IMR-90 (cell line): ENCODE measurements at regions not wholly inside any gene's neighbourhood (a gene's known extent, or its start where the extent isn't known, plus 50 kb on each side); places are given as distances from the start of the nearest gene placed in this dataset.

Experiments
- ATAC-seq: fragments of 200-7000 bp; cut with Tn5 transposase; 2 replicates; pipeline ENCODE4 v1.9.1; 2020; ENCODE audit warnings: low read depth, mild to moderate bottlenecking, moderate library complexity
- BruUV-seq: library from RNA; stranded (reverse); fragments of 400-500 nt; replicated peaks from 2 replicates; lab custom pipeline; 2021; lab: Mats Ljungman, UMichigan
- CTCF ChIA-PET: fragments of 300-600 bp; formaldehyde crosslinking; extraction: SDS; loops from one replicate; lab custom pipeline; 2021; ENCODE audit warnings: antibody characterized with exemption; lab: Yijun Ruan, JAX
- POLR2A ChIA-PET: fragments of 300-600 bp; sonication (Branson Sonifier 250); formaldehyde crosslinking; loops from one replicate; lab custom pipeline; 2022; ENCODE audit warnings: antibody characterized with exemption; ENCODE audit not compliant: unreplicated experiment; lab: Charles Lee
- DNase-seq: peaks from one replicate; pipeline ENCODE4 v3.0.0; 2013
- H2AFZ ChIP-seq: replicated peaks from 2 replicates; pipeline ENCODE3; 2013; ENCODE audit warnings: low read length, mild to moderate bottlenecking; ENCODE audit not compliant: poor library complexity
- H2AK5ac ChIP-seq: 2 replicates; pipeline ENCODE4 v1.6.1; 2013; ENCODE audit warnings: low read depth, low read length, inconsistent platforms
- H2AK9ac ChIP-seq: replicated peaks from 2 replicates; pipeline ENCODE3; 2013; ENCODE audit warnings: mild to moderate bottlenecking, low read depth, low read length, moderate library complexity; ENCODE audit not compliant: poor library complexity
- H2BK120ac ChIP-seq: 2 replicates; pipeline ENCODE4 v1.6.1; 2013; ENCODE audit warnings: low read depth, low read length, inconsistent platforms
- H2BK15ac ChIP-seq: 3 replicates; pipeline ENCODE4 v1.6.1; 2013; ENCODE audit warnings: low read depth, low read length, inconsistent platforms
- H2BK20ac ChIP-seq: 2 replicates; pipeline ENCODE4 v1.6.1; 2013; ENCODE audit warnings: low read depth, mild to moderate bottlenecking, inconsistent platforms, low read length, moderate library complexity
- H2BK5ac ChIP-seq: 2 replicates; pipeline ENCODE4 v1.6.1; 2013; ENCODE audit warnings: mild to moderate bottlenecking, low read depth, low read length, inconsistent platforms; ENCODE audit not compliant: poor library complexity, severe bottlenecking
- H3K14ac ChIP-seq: replicated peaks from 2 replicates; pipeline ENCODE4 v1.6.1; 2013; ENCODE audit warnings: low read depth, low read length, inconsistent platforms
- H3K18ac ChIP-seq: 2 replicates; pipeline ENCODE4 v1.6.1; 2013; ENCODE audit warnings: low read depth, low read length, control low read depth
- H3K23ac ChIP-seq: 2 replicates; pipeline ENCODE4 v1.6.1; 2013; ENCODE audit warnings: low read depth, low read length, inconsistent platforms
- H3K27ac ChIP-seq: 2 replicates; pipeline ENCODE4 v1.5.1; 2013; ENCODE audit warnings: mild to moderate bottlenecking, control low read depth, low read length; ENCODE audit not compliant: insufficient read depth
- H3K27me3 ChIP-seq: 2 replicates; pipeline ENCODE4 v1.6.1; 2013; ENCODE audit warnings: low read length; ENCODE audit not compliant: control insufficient read depth, insufficient read depth
- H3K36me3 ChIP-seq: 2 replicates; pipeline ENCODE4 v1.6.1; 2013; ENCODE audit warnings: low read length, mixed read lengths; ENCODE audit not compliant: control insufficient read depth, insufficient read depth
- H3K4ac ChIP-seq: 2 replicates; pipeline ENCODE4 v1.6.1; 2013; ENCODE audit warnings: low read depth, low read length, inconsistent platforms
- H3K4me1 ChIP-seq: 2 replicates; pipeline ENCODE4 v1.6.1; 2013; ENCODE audit warnings: low read length, mixed read lengths; ENCODE audit not compliant: control insufficient read depth, insufficient read depth
- H3K4me2 ChIP-seq: 2 replicates; pipeline ENCODE4 v1.6.1; 2013; ENCODE audit warnings: low read depth, mild to moderate bottlenecking, control low read depth, low read length, moderate library complexity
- H3K4me3 ChIP-seq: 2 replicates; pipeline ENCODE4 v1.5.1; 2013; ENCODE audit warnings: low read depth, mild to moderate bottlenecking, control low read depth, low read length, moderate library complexity; ENCODE audit not compliant: insufficient read depth
- H3K56ac ChIP-seq: 2 replicates; pipeline ENCODE4 v1.6.1; 2013; ENCODE audit warnings: low read length, inconsistent platforms; ENCODE audit not compliant: insufficient read depth; ENCODE audit errors: extremely low read depth
- H3K79me1 ChIP-seq, 2 experiments: 2 replicates each; pipeline ENCODE4 v1.6.1; 2013; ENCODE audit warnings: low read length in 2 of 2, inconsistent platforms in 1 of 2, low read depth in 1 of 2
- H3K9ac ChIP-seq: 2 replicates; pipeline ENCODE4 v1.6.1; 2013; ENCODE audit warnings: low read depth, low read length, control low read depth
- H3K9me1 ChIP-seq: 2 replicates; pipeline ENCODE4 v1.6.1; 2013; ENCODE audit warnings: low read length, inconsistent platforms; ENCODE audit not compliant: insufficient read depth
- H3K9me3 ChIP-seq: 2 replicates; pipeline ENCODE4 v1.6.1; 2013; ENCODE audit warnings: low read length; ENCODE audit not compliant: control insufficient read depth, insufficient read depth
- H4K20me1 ChIP-seq: 2 replicates; pipeline ENCODE4 v1.6.1; 2013; ENCODE audit warnings: low read length, inconsistent platforms; ENCODE audit not compliant: insufficient read depth
- H4K5ac ChIP-seq: 2 replicates; pipeline ENCODE4 v1.6.1; 2013; ENCODE audit warnings: mild to moderate bottlenecking, low read depth, low read length, control low read depth
- H4K8ac ChIP-seq, 2 experiments: 2 replicates each; pipeline ENCODE4 v1.6.1; 2013; ENCODE audit warnings: low read depth in 2 of 2, low read length in 2 of 2, control low read depth in 1 of 2, inconsistent platforms in 1 of 2
- H4K91ac ChIP-seq: 2 replicates; pipeline ENCODE4 v1.6.1; 2013; ENCODE audit warnings: low read depth, low read length, inconsistent platforms; ENCODE audit not compliant: insufficient read depth
- BHLHE40 ChIP-seq: fragments of 150-350 bp; IDR thresholded peaks from 2 replicates; pipeline ENCODE4 v1.6.1; 2016; ENCODE audit warnings: mild to moderate bottlenecking, low read depth, low read length
- CEBPB ChIP-seq: IDR thresholded peaks from 2 replicates; pipeline ENCODE4 v1.6.1; 2012; ENCODE audit warnings: low read depth, low read length, improper control_type of control experiment
- CHD1 ChIP-seq: IDR thresholded peaks from 2 replicates; pipeline ENCODE4 v1.6.1; 2012; ENCODE audit warnings: low read depth, low read length, improper control_type of control experiment
- ELK1 ChIP-seq: fragments of 150-350 bp; IDR thresholded peaks from 2 replicates; pipeline ENCODE4 v1.6.1; 2016; ENCODE audit warnings: low read depth, mild to moderate bottlenecking, low read length, moderate library complexity, borderline replicate concordance
- FOS ChIP-seq: fragments of 150-350 bp; IDR thresholded peaks from 2 replicates; pipeline ENCODE4 v1.6.1; 2016; ENCODE audit warnings: low read depth, low read length
- MAFK ChIP-seq: IDR thresholded peaks from 2 replicates; pipeline ENCODE4 v1.6.1; 2012; ENCODE audit warnings: low read depth, low read length, improper control_type of control experiment
- MXI1 ChIP-seq: IDR thresholded peaks from 2 replicates; pipeline ENCODE4 v1.6.1; 2012; ENCODE audit warnings: low read depth, mild to moderate bottlenecking, low read length, moderate library complexity, borderline replicate concordance
- NFE2L2 ChIP-seq: fragments of 150-350 bp; IDR thresholded peaks from 2 replicates; pipeline ENCODE4 v1.6.1; 2016; ENCODE audit warnings: low read depth, mild to moderate bottlenecking, low read length
- POLR2A ChIP-seq: IDR thresholded peaks from 2 replicates; pipeline ENCODE4 v1.6.1; 2012; ENCODE audit warnings: mild to moderate bottlenecking, low read depth, low read length
- RAD21 ChIP-seq: IDR thresholded peaks from 2 replicates; pipeline ENCODE4 v1.6.1; 2012; ENCODE audit warnings: low read length, improper control_type of control experiment
- RCOR1 ChIP-seq: IDR thresholded peaks from 2 replicates; pipeline ENCODE4 v1.6.1; 2012; ENCODE audit warnings: mild to moderate bottlenecking, low read length, improper control_type of control experiment; ENCODE audit not compliant: insufficient replicate concordance
- RFX5 ChIP-seq: IDR thresholded peaks from 2 replicates; pipeline ENCODE4 v1.8.0; 2012; ENCODE audit warnings: low read depth, mild to moderate bottlenecking, low read length, moderate library complexity
- SMC3 ChIP-seq: fragments of 150-350 bp; IDR thresholded peaks from 2 replicates; pipeline ENCODE4 v1.6.1; 2016; ENCODE audit warnings: low read depth, mild to moderate bottlenecking, antibody characterized with exemption, low read length, moderate library complexity
- USF2 ChIP-seq: fragments of 150-350 bp; IDR thresholded peaks from 2 replicates; pipeline ENCODE4 v1.6.1; 2017; ENCODE audit warnings: mild to moderate bottlenecking, antibody characterized with exemption, low read length, low read depth
- WGBS, 2 experiments: methylation state at CpG; one replicate each; pipeline versions ENCODE4 v1.1.5 to v1.1.7; 2013; ENCODE audit warnings: missing lambda C conversion rate in 2 of 2; ENCODE audit not compliant: insufficient read length in 1 of 2; ENCODE audit errors: extremely low coverage in 2 of 2; 5-methylcytosine and 5-hydroxymethylcytosine counted together
- dilution Hi-C: fragments of 300-500 bp; cut with HindIII; formaldehyde crosslinking; loops from one replicate; pipeline ENCODE4 v1.14.3; 2018; ENCODE audit warnings: low sequenced_read_pairs; ENCODE audit not compliant: unreplicated experiment
- in situ Hi-C: fragments of 300-500 bp; cut with MboI; formaldehyde crosslinking; loops from 3 replicates; pipeline ENCODE4 v1.14.3; 2019; ENCODE audit warnings: low sequenced_read_pairs, inconsistent platforms, mixed read lengths
- intact Hi-C: fragments of 100-400 bp; cut with micrococcal nuclease; formaldehyde crosslinking; loops from 2 replicates; pipeline ENCODE4 v1.10.0; 2022
- TF ChIP-seq, protein P1 (sequence below): conservative IDR thresholded peaks from 2 replicates; pipeline ENCODE4 v1.5.1; 2012; ENCODE audit warnings: mild to moderate bottlenecking, low read depth, low read length, improper control_type of control experiment

DNA sequence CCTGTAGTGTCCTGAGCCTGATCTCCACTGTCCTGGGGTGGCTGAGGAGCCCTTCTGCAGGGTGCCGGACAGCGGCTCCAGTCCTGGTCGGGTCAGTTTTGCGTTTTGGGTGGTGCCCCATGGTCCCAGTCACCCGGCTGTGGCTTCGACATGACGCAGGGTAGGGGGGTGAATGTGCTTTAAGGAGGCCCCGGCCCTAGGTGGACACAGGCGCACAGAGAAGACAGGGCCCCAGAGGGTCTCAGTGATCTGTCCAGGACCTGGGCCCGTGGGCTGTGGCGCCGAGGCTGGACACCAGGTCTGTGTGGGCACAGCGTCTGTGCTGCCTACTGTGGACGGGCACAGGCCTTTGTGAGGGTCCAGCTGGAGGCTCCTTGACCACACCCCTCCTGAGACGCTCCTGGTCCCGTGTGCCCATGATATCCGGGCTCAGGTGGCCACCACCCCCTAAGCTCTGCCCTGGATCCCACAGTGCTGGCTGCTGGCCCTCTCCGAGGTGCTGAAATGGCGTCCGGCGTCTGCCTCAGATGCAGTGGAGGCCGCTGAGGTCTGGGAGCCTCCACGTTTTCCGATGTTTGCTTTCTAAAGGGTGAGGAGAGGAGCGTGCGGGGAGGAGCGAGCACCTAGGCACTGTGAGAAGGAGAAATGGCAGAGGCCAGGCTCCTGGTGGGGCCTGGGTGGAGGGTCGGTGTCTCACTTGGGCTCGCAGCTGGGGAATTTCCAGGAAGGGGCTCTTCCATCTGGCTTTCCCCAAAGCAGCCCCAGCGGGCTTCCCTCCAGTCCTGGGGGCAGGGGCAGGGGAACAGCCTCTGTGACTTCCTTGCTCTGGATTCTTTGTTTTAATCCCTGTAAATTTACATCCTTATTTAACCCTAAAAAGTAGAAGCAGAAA lies 56.1 kb upstream of the ACSF3 start:
- Histone ChIP-seq H3K18ac (no peak overlapping the region), H2BK120ac (no peak overlapping the region), H4K5ac (no peak overlapping the region), H4K20me1 (no peaks in the 10 kb centered on the region), H3K14ac (no peak overlapping the region), H3K4me1 (no peaks in the 10 kb centered on the region), H2AK9ac (no peak overlapping the region), H3K9me3 (no peaks in the 10 kb centered on the region), H3K4me2 (no peak overlapping the region), H3K27ac (no peak overlapping the region), H2AFZ (no peak overlapping the region), H2BK5ac (no peak overlapping the region), H3K27me3 (peaks cover 23% of the 10 kb centered on the region), H3K9ac (no peak overlapping the region), H2BK20ac (no peak overlapping the region), H4K8ac (no peak overlapping the region), H3K4ac (no peak overlapping the region), H2AK5ac (no peak overlapping the region), H3K23ac (no peak overlapping the region), H2BK15ac (no peak overlapping the region), H4K91ac (no peak overlapping the region), H3K36me3 (no peaks in the 10 kb centered on the region), H3K9me1 (no peaks in the 10 kb centered on the region), H3K79me1 (no peaks in the 10 kb centered on the region), H3K56ac (no peak overlapping the region), H3K4me3 (no peak overlapping the region)
- BruUV-seq: no TSS peak
- DNase-seq (peak; percentile 20), ATAC-seq (peak; percentile 96)
- in situ Hi-C loops: no loop called here
- intact Hi-C loops: no loop called here
- ChIA-PET CTCF (no interaction called here), POLR2A (interaction anchor here (0.5 kb wide), 1 partner anchor 22 kb away, joined by 6 read pairs; no protein-coding TSS in a partner anchor)
- 29% methylated on average over 15 of the region's 30 CpGs; no CpG with 5 or more reads in 1 of the 2 experiments for WGBS, 2 experiments
- TF ChIP-seq POLR2A: no peak
- no peak for TF ChIP-seq BHLHE40
- TF ChIP-seq USF2: no peak
- no peak for TF ChIP-seq SMC3
- no peak for TF ChIP-seq NFE2L2
- no peak for TF ChIP-seq RAD21
- no peak for TF ChIP-seq MAFK
- TF ChIP-seq ELK1: no peak
- no peak for TF ChIP-seq CEBPB
- TF ChIP-seq, protein P1, sequence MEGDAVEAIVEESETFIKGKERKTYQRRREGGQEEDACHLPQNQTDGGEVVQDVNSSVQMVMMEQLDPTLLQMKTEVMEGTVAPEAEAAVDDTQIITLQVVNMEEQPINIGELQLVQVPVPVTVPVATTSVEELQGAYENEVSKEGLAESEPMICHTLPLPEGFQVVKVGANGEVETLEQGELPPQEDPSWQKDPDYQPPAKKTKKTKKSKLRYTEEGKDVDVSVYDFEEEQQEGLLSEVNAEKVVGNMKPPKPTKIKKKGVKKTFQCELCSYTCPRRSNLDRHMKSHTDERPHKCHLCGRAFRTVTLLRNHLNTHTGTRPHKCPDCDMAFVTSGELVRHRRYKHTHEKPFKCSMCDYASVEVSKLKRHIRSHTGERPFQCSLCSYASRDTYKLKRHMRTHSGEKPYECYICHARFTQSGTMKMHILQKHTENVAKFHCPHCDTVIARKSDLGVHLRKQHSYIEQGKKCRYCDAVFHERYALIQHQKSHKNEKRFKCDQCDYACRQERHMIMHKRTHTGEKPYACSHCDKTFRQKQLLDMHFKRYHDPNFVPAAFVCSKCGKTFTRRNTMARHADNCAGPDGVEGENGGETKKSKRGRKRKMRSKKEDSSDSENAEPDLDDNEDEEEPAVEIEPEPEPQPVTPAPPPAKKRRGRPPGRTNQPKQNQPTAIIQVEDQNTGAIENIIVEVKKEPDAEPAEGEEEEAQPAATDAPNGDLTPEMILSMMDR: no peak
- TF ChIP-seq RCOR1: no peak
- no peak for TF ChIP-seq RFX5
- no peak for TF ChIP-seq CHD1
- no peak for TF ChIP-seq MXI1
- no peak for TF ChIP-seq FOS
- dilution Hi-C loops: no loop called here
